ENCODE measurements at regions not wholly inside any gene's neighbourhood (a gene's known extent, or its start where the extent isn't known, plus 50 kb on each side); places are given as distances from the start of the nearest gene placed in this dataset.

GRCh38 chr5:142493875-142494518, 169.2 kb upstream of the SPRY4 start:
- no peak for TF ChIP-seq CTCF (IDR thresholded peaks at IDR 0.05; ENCODE audit: low read depth, low read length)
- no peak for TF ChIP-seq EZH2phosphoT487 (IDR thresholded peaks at IDR 0.05; ENCODE audit: low read depth)
